Stimulated activated CD4-positive, alpha-beta T cell treated with anti-CD3 and anti-CD28 coated beads, TNF-alpha, amount 100 ng/mL, for 24 hours (primary cell): ENCODE measurements at regions not wholly inside any gene's neighbourhood (a gene's known extent, or its start where the extent isn't known, plus 50 kb on each side); places are given as distances from the start of the nearest gene placed in this dataset.
"Not testable (repeated sequence)": the region's sequence is repeated elsewhere in the genome, so short reads cannot be mapped to it uniquely, and the experiment has no call there.

Experiments used
- DNase-seq, 3 experiments: peaks; one replicate each; pipeline ENCODE4 v3.0.0-alpha.2; 2020; ENCODE audit warnings: low read depth in 3 of 3

DNA sequence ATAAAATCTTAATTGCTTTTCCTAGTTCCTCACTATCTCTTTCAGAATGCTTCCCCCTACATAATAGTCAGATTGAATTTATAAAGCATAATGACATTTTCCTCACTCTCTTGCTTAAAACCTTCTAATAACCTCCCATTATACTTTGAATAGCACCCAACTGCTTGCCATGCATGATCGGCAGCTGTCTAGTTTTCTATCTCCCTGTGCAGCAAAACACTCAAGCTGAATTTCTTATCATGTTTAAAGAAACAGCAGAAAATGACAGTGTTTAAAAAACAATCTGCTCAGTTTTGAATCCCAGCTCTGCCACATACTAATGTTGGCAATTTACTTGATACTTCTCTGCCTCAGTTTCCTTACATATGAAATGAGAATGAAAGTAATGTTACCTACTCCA, 947.1 kb upstream of the HS3ST1 start:
- no peak for DNase-seq

DNA sequence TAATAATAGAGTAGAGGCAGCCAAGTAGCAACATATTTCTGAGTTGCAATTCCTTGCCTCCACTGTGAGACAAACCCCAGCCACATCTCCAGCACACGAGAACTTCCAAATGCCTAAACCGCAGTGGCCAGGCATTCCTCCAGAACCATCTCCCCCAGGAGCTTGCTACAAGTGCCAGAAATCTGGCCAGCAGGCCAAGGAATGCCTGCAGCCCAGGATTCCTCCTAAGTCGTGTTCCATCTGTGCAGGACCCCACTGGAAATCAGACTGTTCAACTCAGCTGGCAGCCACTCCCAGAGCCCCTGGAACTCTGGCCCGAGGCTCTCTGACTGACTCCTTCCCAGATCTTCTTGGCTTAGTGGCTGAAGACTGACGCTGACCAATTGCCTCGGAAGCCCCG, 937.2 kb upstream of the HS3ST1 start:
- not testable (repeated sequence) for DNase-seq

DNA sequence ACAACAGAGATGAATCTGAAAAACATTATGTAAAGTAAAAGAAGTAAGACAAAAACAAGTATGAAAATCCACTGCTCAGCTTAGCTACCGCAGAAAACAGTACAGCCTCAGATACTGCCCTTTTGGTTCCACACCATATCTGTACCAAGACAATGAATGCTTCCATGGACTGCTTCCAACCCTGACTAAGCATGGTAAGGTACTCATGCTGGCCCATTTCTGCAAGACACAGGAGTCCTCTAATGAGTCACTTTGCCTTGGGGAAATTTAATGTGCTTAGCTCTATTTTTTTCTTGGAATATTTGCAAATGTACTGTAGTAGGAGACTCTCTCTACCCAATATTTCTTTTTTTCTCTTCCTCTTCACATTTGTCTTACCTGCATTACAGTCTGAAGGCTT, 931.7 kb upstream of the HS3ST1 start:
- DNase-seq = no peak

DNA sequence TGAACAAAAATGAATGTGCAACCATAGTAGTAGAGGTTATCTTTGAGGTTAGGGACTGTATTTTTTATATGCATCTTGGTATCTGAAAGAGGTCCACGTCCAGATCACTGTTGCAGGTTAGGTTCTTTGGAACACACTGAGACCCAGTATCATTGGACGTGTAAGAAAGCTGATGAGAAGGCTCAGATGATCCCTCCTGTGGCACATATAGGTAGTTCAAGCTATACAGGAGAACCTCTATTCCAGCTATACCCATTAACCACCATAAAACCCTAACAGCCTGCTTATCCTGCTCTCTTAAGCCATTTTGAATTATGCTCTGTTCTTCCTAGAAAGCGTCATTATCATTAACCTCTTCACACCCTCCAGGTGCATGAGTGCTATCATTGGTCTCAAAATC, 930.7 kb upstream of the HS3ST1 start:
- DNase-seq = no peak

DNA sequence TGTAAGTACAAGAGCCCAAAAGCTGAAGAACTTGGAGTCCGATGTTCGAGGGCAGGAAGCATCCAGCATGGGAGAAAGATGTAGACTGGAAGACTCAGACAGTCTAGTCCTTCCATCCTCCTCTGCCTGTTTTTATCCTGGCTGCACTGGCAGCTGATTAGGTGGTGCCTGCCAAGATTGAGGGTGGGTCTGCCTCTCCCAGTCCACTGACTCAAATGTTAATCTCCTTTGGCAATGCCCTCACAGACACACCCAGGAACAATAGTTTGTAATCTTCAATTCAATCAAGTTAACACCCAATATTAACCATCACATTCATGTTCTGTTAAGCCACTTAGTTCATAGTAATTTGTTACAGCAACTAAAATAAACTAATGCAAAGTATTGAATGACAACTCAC, 904.4 kb upstream of the HS3ST1 start:
- not testable (repeated sequence) for DNase-seq

DNA sequence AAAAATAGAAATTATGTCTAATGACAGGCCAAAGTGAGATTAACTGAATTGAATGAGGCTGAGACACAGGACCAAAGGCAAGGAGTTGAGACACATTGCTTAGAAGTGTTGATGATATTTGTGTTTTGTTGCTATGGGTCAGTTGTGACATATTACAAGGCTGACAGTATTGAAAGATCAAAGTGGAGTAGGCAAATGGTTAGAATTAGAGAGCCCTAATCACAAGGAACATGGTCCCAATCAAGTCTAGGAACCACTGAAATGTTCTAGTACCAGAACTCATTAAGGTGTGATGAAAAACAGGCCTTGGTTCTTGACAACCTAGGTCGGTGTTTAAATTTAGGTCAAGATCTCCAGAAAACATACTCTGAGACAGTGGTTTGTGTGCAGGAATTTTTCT, 896.3 kb upstream of the HS3ST1 start:
- no peak for DNase-seq

DNA sequence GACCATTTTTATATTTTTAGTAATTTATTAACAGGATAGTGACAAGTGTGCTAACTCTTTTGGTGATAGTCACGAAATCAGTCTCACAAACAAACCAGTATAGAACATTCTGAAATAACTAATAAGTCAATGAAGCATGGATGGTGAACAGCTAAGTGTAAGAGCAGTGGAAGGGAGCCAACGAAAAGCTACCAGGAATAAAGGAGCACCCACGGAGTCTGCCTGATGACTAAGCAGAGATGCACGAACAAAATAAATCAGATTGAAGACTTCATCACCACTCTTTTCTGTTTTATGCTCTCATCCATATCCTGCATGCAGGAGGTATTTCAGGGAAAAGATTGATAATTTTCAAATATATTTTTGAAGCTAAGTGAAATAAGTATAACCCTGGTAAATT, 891.1 kb upstream of the HS3ST1 start:
- DNase-seq = no peak

DNA sequence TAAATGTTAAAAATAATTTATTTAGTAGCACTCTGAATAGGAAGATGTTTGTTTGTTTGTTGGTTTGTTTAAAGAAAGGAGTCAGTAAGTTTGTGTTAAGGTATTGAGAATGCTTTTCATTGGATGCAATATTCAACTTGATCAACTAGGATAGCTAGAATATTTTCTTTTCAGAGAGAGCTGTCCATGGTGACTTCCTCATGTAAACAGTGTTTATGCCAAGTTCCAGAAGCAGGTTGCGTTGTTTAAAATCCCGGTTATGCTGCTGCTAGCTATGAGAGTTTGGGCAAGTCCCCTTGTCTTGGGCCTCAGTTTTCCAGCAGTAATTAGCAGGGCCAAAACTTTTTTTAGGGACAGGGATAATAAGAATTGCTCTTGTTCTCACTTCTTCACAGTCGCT, 876.2 kb upstream of the HS3ST1 start:
- DNase-seq = no peak

DNA sequence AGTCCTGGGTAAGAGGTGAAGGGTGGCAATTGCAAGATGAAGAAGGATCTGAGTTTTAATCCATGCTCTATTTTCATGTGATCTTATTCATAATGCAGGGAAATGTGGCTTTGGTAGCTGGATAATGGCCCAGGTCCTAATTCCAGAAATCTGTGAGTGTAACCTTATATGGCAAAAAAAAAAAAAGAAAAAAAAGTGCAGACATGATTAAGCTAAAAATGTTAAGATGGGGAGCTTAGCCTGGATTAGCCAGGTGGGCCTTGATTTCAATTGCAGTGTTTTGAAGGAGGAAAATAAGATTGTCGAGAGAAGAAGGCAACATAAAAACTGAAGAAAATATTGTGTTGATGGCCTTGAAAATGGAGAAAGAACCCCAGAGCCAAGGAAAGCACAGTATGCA, 867.7 kb upstream of the HS3ST1 start:
- DNase-seq = no peak

DNA sequence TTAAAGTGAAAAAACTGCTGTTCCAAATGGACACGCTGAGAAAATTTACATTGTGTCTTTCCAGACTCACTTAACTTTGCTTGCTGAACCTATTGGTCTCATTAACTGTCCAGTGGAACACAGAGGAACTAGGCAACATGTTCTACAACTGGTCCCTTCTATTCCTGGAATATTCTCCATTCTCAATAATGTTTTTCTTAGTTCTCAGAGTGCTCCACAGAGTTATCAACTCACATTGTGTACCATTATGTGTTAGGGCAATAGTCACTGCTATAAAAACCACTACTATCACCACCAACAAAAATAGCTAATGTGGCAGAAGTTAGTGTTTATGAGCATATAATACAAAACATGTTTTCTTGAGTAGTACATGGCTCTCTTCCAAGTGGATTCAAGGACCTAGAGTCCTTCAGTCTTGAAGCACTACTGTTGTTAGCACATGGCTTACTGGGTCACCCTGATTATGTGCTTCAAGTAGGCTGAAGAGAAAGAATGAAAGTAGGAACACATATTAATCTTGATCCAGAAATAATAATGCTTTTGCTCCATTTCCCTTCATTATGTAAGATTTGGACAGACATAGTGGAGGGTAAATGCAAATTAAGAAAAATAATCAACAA, 865.3 kb upstream of the HS3ST1 start:
- no peak for DNase-seq

DNA sequence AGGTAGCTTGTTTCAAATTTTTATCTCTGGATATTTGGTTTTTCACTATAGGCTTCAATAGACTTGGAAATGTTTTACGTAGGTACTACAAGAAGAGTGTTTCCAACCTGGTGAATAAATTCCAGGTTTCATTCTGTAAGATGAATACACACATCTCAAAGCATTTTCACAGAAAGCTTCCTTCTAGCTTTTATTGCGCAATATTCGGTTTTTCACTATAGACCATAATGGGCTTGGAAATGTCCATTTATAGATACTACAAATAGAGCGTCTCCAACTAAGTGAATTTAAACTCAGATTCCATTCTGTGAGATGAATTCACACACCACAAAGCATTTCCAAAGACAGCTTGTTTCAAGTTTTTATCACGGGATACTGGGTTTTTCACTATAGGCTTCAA, 857.7 kb upstream of the HS3ST1 start:
- DNase-seq = no peak

DNA sequence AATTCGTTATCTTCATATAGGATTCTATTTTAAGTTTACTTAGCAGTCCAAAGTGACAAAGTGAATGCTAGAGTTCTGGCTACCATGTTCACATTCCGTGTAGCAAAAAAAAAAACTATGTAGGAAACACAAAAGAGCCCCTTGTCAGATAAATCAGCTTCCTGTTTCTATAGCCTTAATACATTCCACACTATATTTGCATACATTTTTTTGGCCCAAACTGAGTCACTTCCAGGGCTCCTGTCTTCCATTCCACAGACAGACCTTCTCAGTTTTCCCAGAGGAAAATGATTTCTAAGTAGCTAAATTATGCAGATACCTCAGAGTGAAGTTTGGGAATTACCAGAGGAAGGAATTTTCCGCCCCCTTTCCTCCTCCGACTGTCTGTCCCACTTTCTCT, 841.9 kb upstream of the HS3ST1 start:
- no peak for DNase-seq

DNA sequence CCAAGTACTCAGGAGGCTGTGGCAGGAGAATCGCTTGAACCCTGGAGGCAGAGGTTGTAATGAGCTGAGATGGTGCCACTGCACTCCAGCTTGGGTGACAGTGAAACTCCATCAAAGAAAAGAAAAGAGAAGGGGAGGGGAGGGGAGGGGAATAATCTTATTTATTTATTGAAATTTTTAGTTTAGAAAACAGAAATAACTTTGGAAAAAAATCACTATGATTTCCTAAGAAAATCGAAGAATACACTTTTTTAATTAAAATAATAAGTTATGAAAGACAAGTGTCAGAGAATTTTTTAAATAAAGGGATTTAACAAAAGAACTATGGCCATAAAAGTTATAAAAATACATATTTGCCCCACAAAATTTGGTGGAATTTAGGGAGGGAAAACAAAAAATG, 836.9 kb upstream of the HS3ST1 start:
- DNase-seq = no peak

DNA sequence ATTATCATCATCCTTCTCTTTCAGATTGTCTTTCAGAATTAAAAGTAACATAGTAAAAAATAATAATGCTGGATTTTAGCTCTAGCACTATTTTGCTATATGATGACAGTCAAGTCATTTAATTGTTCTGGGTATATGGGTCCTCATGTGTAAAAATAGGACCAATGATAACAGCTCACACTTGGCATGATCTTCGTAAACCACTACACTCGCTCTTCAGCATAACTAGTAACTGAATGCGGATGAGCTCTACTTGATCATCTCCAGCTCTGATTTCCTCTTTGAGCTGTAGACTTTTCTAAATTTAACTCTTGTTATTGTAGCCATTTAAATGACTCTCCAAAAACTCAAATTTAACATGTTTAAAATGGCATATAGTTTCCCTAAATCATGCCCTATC, 831.8 kb upstream of the HS3ST1 start:
- no peak for DNase-seq

DNA sequence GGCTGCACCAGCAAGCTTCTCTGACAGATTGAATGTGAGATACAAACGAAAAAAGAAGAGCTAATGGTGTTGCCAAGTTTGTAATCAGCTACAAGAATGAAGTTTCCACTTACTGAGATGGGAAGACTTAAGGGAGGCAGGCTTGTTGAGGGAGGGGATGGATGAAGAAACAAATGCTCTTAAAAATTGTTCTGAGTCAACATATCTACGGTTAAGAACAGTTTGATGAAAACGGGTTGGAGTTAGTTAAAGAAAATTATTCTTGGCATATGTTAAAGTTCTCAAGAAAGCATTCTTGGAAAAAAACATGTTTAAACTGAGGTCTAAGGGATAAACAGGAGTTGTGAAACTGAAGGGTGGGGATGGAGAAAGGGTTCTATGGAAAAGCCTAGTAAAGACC, 816.3 kb upstream of the HS3ST1 start:
- DNase-seq = no peak

DNA sequence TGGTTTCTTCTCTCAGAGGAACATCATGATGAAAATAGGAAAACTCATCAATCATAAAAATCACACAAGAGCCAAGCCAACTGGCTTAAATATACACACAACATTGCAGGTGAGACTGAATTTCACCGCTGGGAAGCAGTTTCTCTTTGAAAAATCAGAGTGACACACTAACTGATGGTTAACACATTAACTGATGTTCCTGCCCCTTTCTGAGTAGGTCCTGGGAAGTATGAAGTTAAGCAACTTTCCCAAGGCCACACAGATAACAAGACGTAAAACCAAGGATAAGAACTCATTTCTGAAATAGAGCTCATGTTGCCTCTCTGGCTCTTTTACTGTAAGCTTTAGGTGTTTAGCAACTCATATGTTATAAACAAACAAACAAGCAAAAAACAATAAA, 813.7 kb upstream of the HS3ST1 start:
- DNase-seq = no peak

DNA sequence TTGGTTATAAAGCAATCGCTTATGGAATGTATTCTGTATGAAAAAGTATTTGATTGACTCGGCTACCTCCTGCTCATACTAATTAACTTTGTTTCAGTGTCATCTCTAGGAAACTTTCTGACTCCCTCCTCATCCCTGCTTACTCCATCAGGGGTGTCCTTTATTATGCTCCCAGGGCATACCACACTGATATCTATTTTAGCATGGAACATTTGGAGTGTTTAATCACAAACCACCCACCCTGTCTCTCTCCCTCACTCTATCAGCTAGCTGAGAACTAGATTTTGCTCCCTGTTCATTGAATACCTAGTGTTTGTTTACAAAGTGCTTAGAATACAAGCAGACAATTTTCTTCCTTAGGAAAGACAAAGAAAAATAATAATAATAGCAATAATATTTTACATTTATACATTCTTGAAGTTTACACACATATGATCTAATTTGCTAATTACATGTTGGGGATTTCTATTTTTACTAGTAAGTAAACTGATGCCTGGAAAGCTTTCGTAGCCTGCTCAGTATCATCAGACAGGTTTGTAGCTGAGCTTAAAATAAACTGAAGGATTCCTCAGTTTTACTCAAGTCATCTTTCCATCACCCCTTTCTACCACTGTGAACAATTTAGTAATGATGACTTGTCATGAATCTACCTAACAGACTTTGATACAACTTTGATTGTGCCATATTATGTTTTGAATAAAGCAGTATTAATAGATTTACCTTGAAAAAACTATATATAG, 811.4 kb upstream of the HS3ST1 start:
- no peak for DNase-seq

DNA sequence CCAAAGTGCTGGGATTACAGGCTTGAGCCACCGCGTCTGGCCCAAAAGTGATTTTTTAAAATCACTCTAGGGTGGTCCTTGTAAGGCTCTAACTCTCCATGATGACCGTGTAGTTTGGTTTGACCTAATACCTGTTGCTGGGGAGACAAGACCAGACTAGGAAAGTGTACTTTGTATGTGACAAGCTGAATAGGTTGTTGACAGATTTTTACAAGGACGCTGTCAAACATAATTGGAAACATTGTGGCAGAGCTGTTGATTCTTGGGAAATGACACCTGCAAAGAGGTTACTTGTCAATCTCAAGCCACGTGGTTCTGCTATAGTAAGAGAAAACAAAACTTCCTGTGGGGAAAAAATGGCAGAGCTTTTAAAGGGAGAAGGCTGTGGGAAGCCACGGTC, 802.4 kb upstream of the HS3ST1 start:
- DNase-seq = no peak

DNA sequence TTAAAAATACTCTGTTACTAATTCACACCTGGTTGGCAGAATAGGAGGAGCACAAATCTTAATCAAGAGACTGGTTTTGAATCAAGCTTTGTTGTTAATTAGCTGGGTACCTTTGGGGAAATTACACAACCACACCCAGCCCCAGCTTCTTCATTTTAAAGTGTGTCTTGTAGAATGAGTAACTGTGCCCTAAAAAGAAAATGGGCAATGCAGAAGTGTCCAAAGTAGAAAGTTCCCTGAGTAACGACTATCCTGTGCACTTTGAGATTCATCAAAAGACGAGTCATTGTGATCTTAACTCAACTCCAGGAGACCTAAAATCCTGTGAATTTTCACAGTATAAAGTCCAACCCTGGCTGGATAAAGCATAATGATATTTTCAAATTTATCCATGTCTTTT, 792.3 kb upstream of the HS3ST1 start:
- no peak for DNase-seq

DNA sequence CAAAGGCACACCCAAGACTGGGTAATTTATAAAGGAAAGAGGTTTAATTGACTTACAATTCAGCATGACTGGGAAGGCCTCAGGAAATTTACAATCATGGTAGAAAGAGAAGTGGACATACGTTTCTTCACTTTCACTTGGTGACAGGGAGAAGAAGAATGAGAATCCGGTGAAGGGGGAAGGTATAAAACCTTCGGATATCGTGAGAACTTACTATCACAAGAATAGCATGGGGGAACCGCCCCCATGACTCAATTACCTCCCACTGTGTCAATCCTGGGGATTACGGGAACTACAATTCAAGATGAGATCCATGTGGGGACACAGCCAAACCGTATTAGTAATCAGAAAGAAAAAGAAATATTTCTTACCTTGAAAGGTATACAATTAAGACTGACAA, 782.9 kb upstream of the HS3ST1 start:
- no peak for DNase-seq

DNA sequence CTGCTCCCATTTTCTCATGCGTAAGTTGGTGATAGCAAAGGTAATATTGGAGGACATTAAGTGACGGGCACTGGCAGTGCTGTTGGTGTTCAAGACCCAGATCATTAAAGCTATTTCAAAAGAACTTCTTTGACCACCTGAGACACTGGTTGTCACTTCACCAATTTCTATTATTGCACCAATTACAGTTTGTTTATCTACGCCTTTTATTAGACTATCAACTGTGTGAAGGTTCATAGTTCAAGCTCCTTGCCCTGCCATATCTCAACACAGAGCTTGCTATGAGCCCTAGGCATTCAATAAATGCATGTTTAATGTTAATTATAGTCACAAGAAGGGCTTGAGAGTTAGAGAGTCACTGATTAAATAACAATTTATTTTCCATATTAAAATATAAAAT, 778.7 kb upstream of the HS3ST1 start:
- no peak for DNase-seq

DNA sequence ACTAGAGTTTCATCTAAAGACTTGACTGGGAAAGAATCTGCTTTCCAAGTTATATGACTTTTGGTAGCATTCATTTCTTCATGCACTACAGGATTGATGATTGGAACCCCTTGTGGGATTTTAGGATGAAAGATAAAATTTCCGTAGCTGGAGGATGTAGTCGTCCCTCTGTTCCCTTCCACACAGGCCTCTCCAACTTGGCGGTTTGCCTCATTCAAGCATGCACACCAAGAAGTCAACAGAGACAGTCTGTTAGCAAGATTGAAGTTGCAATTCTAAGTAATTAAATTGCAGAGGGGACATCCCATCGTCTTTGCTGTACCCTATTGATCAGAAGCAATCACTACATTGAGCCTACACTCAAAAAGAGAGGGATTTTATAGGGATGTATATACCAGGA, 777.4 kb upstream of the HS3ST1 start:
- no peak for DNase-seq

DNA sequence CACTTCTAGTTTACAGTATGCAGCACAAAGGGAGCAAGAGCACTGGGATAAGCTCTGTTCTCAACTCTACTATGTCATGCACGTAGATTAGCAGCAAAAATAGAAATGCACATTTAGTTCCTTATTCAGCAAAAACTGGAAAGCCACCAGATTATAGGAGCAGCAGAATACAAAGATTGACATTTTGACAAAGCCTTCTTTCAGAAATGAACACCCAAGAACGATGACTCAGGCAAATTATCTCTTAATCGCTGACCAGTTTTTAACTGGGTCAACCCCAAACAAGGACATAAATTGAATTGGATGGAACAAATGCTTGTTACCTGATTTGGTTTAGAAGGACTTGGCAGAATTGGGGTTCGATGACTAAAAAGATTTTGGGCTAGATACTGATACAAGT, 775.3 kb upstream of the HS3ST1 start:
- DNase-seq = no peak

DNA sequence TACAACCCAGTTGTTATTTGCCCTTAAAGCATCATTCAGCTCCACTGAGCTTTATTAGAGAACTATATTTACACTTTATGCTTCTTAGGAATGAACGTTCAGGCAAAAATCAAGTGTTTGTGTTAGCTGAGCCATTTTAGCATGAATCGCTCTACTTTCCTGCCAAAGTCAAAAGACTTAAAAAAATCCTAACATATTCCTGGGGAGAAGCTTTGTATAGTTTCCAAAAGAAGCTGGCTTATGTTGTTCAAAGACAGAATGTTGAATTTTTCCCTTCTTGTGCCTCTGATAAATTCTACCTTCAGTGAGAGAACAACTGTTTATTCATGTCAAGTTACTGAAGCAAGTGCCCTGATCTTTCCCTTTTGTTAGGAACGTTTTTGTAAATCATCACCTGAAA, 771.5 kb upstream of the HS3ST1 start:
- no peak for DNase-seq
